IgD-negative memory B cell (primary cell): ENCODE measurements at regions not wholly inside any gene's neighbourhood (a gene's known extent, or its start where the extent isn't known, plus 50 kb on each side); places are given as distances from the start of the nearest gene placed in this dataset.
"Not testable (repeated sequence)": the region's sequence is repeated elsewhere in the genome, so short reads cannot be mapped to it uniquely, and the experiment has no call there.

ENCODE experiments used
- H3K27ac Mint-ChIP-seq, 3 donors: one replicate each; pipeline ENCODE4 v1.8.0; 2020 to 2022; ENCODE audit warnings: mild to moderate bottlenecking in 3 of 3, mixed read lengths in 3 of 3, moderate library complexity in 1 of 3
- H3K27me3 Mint-ChIP-seq: one replicate; pipeline ENCODE4 v1.8.0; 2021; ENCODE audit warnings: mixed read lengths
- H3K36me3 Mint-ChIP-seq: one replicate; pipeline ENCODE4 v1.8.0; 2020; ENCODE audit warnings: mild to moderate bottlenecking, mixed read lengths
- H3K4me1 Mint-ChIP-seq, 3 donors: one replicate each; pipeline ENCODE4 v1.8.0; 2020 to 2022; ENCODE audit warnings: mixed read lengths in 3 of 3, mild to moderate bottlenecking in 1 of 3
- H3K4me3 Mint-ChIP-seq, 4 donors: one replicate each; pipeline ENCODE4 v1.8.0; 2020 to 2022; ENCODE audit warnings: mild to moderate bottlenecking in 4 of 4, mixed read lengths in 4 of 4, moderate library complexity in 3 of 4
- H3K9me3 Mint-ChIP-seq, 3 donors: one replicate each; pipeline ENCODE4 v1.8.0; 2020 to 2021; ENCODE audit warnings: mixed read lengths in 3 of 3, mild to moderate bottlenecking in 1 of 3

GRCh38 chr10:78096486-78096885 lies 62.8 kb downstream of the RPS24 start:
- H3K4me3 Mint-ChIP-seq, H3K36me3 Mint-ChIP-seq, H3K27ac Mint-ChIP-seq, H3K4me1 Mint-ChIP-seq, H3K27me3 Mint-ChIP-seq: not testable (repeated sequence)
- peaks cover 3 to 18% (median 10%) of the 10 kb centered on the region in 3 donors for H3K9me3 Mint-ChIP-seq

GRCh38 chr10:78102593-78102992 lies 68.9 kb downstream of the RPS24 start:
- peaks cover 13 to 25% (median 19%) of the 10 kb centered on the region in 3 donors for H3K9me3 Mint-ChIP-seq
- not testable (repeated sequence) for H3K27ac Mint-ChIP-seq, H3K27me3 Mint-ChIP-seq, H3K4me1 Mint-ChIP-seq, H3K4me3 Mint-ChIP-seq, H3K36me3 Mint-ChIP-seq

- H3K27me3 Mint-ChIP-seq: peaks cover 6% of the 10 kb centered on the region
- H3K27ac Mint-ChIP-seq: no peak overlapping the region
- H3K36me3 Mint-ChIP-seq: no peaks in the 10 kb centered on the region
- no peaks in the 10 kb centered on the region for H3K4me1 Mint-ChIP-seq
- H3K9me3 Mint-ChIP-seq: peaks cover 4 to 12% (median 11%) of the 10 kb centered on the region in 3 donors
- peak overlapping the region in 1 of 4 donors; percentile 15 for H3K4me3 Mint-ChIP-seq
Measured at GRCh38 chr10:78109210-78109609, 75.5 kb downstream of the RPS24 start.

GRCh38 chr10:78115135-78115853 lies 81.6 kb downstream of the RPS24 start:
- Mint-ChIP-seq H3K27ac (no peak overlapping the region), H3K4me1 (no peaks in the 10 kb centered on the region), H3K4me3 (no peak overlapping the region), H3K9me3 (peaks cover 4 to 6% (median 6%) of the 10 kb centered on the region in 3 donors), H3K36me3 (no peaks in the 10 kb centered on the region), H3K27me3 (peaks cover 13% of the 10 kb centered on the region)

- Mint-ChIP-seq H3K36me3 (no peaks in the 10 kb centered on the region), H3K4me1 (no peaks in the 10 kb centered on the region), H3K27me3 (peaks cover 13% of the 10 kb centered on the region), H3K9me3 (peaks cover 6 to 12% (median 7%) of the 10 kb centered on the region in 3 donors), H3K27ac (no peak overlapping the region), H3K4me3 (no peak overlapping the region)
Measured at GRCh38 chr10:78116361-78116760, 82.7 kb downstream of the RPS24 start.

- Mint-ChIP-seq H3K27me3 (peaks cover 11% of the 10 kb centered on the region), H3K4me3 (no peak overlapping the region), H3K4me1 (no peaks in the 10 kb centered on the region), H3K9me3 (peaks cover 13 to 25% (median 13%) of the 10 kb centered on the region in 3 donors), H3K36me3 (peaks cover 2% of the 10 kb centered on the region), H3K27ac (no peak overlapping the region)
Measured at GRCh38 chr10:78118591-78118990, 84.9 kb downstream of the RPS24 start.

- Mint-ChIP-seq H3K36me3 (peaks cover 2% of the 10 kb centered on the region), H3K27me3 (peaks cover 7% of the 10 kb centered on the region), H3K4me1 (no peaks in the 10 kb centered on the region), H3K27ac (no peak overlapping the region), H3K9me3 (peaks cover 13 to 25% (median 13%) of the 10 kb centered on the region in 3 donors), H3K4me3 (no peak overlapping the region)
Measured at GRCh38 chr10:78121801-78122200, 88.1 kb downstream of the RPS24 start.

- peaks cover 10 to 20% (median 15%) of the 10 kb centered on the region in 3 donors for H3K9me3 Mint-ChIP-seq
- H3K27me3 Mint-ChIP-seq: peaks cover 9% of the 10 kb centered on the region
- H3K36me3 Mint-ChIP-seq: peaks cover 2% of the 10 kb centered on the region
- H3K27ac Mint-ChIP-seq: no peak overlapping the region
- H3K4me3 Mint-ChIP-seq: no peak overlapping the region
- H3K4me1 Mint-ChIP-seq: no peaks in the 10 kb centered on the region
Measured at GRCh38 chr10:78124167-78124566, 90.5 kb downstream of the RPS24 start.

GRCh38 chr10:78129211-78129610 lies 95.5 kb downstream of the RPS24 start:
- Mint-ChIP-seq H3K27me3 (peaks cover 2% of the 10 kb centered on the region), H3K4me3 (no peak overlapping the region), H3K9me3 (peaks cover 0 to 2% (median 2%) of the 10 kb centered on the region in 3 donors), H3K4me1 (no peaks in the 10 kb centered on the region), H3K36me3 (no peaks in the 10 kb centered on the region), H3K27ac (no peak overlapping the region)

- Mint-ChIP-seq H3K27ac (no peak overlapping the region), H3K9me3 (peaks cover 0 to 2% (median 2%) of the 10 kb centered on the region in 3 donors), H3K4me3 (no peak overlapping the region), H3K4me1 (no peaks in the 10 kb centered on the region), H3K36me3 (no peaks in the 10 kb centered on the region), H3K27me3 (peaks cover 2% of the 10 kb centered on the region)
Measured at GRCh38 chr10:78130966-78131710, 97.5 kb downstream of the RPS24 start.

- H3K27ac Mint-ChIP-seq: no peak overlapping the region
- H3K4me3 Mint-ChIP-seq: no peak overlapping the region
- no peaks in the 10 kb centered on the region for H3K36me3 Mint-ChIP-seq
- peaks cover 0 to 3% (median 2%) of the 10 kb centered on the region in 3 donors for H3K4me1 Mint-ChIP-seq
- H3K9me3 Mint-ChIP-seq: peaks cover 0 to 2% (median 0%) of the 10 kb centered on the region in 3 donors
- peaks cover 1% of the 10 kb centered on the region for H3K27me3 Mint-ChIP-seq
Measured at GRCh38 chr10:78134773-78135306, 101.2 kb downstream of the RPS24 start.

- peaks cover 4% of the 10 kb centered on the region for H3K27me3 Mint-ChIP-seq
- peaks cover 0 to 2% (median 0%) of the 10 kb centered on the region in 3 donors for H3K9me3 Mint-ChIP-seq
- no peak overlapping the region for H3K4me3 Mint-ChIP-seq
- no peaks in the 10 kb centered on the region for H3K36me3 Mint-ChIP-seq
- peaks cover 0 to 3% (median 2%) of the 10 kb centered on the region in 3 donors for H3K4me1 Mint-ChIP-seq
- no peak overlapping the region for H3K27ac Mint-ChIP-seq
Measured at GRCh38 chr10:78137147-78137546, 103.5 kb downstream of the RPS24 start.

GRCh38 chr10:78139341-78139740 lies 105.7 kb downstream of the RPS24 start:
- peaks cover 0 to 3% (median 0%) of the 10 kb centered on the region in 3 donors for H3K9me3 Mint-ChIP-seq
- no peaks in the 10 kb centered on the region for H3K36me3 Mint-ChIP-seq
- H3K4me1 Mint-ChIP-seq: peaks cover 0 to 3% (median 2%) of the 10 kb centered on the region in 3 donors
- H3K4me3 Mint-ChIP-seq: no peak overlapping the region
- no peak overlapping the region for H3K27ac Mint-ChIP-seq
- peaks cover 10% of the 10 kb centered on the region for H3K27me3 Mint-ChIP-seq

- Mint-ChIP-seq H3K27me3 (peaks cover 10% of the 10 kb centered on the region), H3K27ac (no peak overlapping the region), H3K4me1 (peaks cover 0 to 3% (median 2%) of the 10 kb centered on the region in 3 donors), H3K4me3 (no peak overlapping the region), H3K36me3 (no peaks in the 10 kb centered on the region), H3K9me3 (peaks cover 0 to 3% (median 0%) of the 10 kb centered on the region in 3 donors)
Measured at GRCh38 chr10:78140066-78140630, 106.5 kb downstream of the RPS24 start.

- H3K4me3 Mint-ChIP-seq: no peak overlapping the region
- H3K4me1 Mint-ChIP-seq: no peaks in the 10 kb centered on the region
- H3K36me3 Mint-ChIP-seq: no peaks in the 10 kb centered on the region
- peaks cover 0 to 8% (median 0%) of the 10 kb centered on the region in 3 donors for H3K9me3 Mint-ChIP-seq
- peaks cover 8% of the 10 kb centered on the region for H3K27me3 Mint-ChIP-seq
- no peak overlapping the region for H3K27ac Mint-ChIP-seq
Measured at GRCh38 chr10:78143576-78143975, 109.9 kb downstream of the RPS24 start.
